ENCODE measurements at regions not wholly inside any gene's neighbourhood (a gene's known extent, or its start where the extent isn't known, plus 50 kb on each side); places are given as distances from the start of the nearest gene placed in this dataset.
"Not testable (repeated sequence)": the region's sequence is repeated elsewhere in the genome, so short reads cannot be mapped to it uniquely, and the experiment has no call there.

DNA sequence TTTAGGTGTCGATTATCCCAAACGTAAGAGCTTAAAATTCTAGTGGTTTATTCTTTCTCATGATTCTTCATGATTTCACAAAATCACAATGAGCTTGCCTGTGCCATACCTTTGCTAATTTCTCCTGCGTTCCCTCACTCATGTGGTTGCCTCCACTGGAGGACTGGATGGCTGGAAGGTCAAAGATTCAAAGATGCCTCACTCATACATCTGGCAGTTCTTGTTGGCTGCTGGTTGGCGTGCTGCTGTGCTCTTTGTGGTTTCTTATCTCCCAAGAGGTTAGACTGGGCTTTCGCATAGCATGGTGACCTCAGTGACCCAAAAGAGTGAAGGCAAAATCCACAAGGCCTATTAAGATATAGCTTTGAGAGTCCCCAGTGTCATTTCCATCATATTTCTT is 877.6 kb upstream of the AUTS2 start:
- 72 to 87% methylated on average over 4 to 5 of the region's 5 CpGs for WGBS, 2 donors
- intact Hi-C loops (cut with DNase I): no loop called here
- TF ChIP-seq POLR2A (IDR thresholded peaks at IDR 0.05): no peak
- TF ChIP-seq, protein P1, sequence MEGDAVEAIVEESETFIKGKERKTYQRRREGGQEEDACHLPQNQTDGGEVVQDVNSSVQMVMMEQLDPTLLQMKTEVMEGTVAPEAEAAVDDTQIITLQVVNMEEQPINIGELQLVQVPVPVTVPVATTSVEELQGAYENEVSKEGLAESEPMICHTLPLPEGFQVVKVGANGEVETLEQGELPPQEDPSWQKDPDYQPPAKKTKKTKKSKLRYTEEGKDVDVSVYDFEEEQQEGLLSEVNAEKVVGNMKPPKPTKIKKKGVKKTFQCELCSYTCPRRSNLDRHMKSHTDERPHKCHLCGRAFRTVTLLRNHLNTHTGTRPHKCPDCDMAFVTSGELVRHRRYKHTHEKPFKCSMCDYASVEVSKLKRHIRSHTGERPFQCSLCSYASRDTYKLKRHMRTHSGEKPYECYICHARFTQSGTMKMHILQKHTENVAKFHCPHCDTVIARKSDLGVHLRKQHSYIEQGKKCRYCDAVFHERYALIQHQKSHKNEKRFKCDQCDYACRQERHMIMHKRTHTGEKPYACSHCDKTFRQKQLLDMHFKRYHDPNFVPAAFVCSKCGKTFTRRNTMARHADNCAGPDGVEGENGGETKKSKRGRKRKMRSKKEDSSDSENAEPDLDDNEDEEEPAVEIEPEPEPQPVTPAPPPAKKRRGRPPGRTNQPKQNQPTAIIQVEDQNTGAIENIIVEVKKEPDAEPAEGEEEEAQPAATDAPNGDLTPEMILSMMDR (IDR thresholded peaks at IDR 0.05): no peak

DNA sequence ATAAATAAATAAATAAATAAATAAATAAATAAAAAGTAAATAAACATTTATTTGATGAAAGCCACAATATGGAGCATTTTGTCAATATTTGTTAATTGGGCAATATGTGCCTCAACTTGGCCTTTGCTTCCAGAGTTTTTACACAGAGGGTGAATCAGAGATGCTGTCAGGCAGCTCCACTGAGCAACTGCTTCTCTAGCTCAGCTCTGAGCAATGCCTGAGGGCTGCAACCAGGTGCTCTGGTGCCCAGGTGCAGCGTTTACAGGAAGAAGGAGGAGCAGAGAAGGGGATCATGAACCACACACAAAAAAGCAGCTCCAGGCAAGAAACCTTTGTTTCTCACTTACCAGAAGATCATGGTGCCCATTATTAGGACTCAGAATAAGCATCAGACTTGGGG is 876.2 kb upstream of the AUTS2 start:
- Histone ChIP-seq H3K27ac (no peak overlapping the region), H3K9me3 (no peaks in the 10 kb centered on the region), H3K4me3 (no peak overlapping the region), H3K27me3 (peaks cover 0 to 12% (median 0%) of the 10 kb centered on the region in 4 donors), H3K36me3 (no peaks in the 10 kb centered on the region), H3K4me1 (no peaks in the 10 kb centered on the region)
- intact Hi-C loops (cut with DNase I): no loop called here
- DNase-seq: no peak
- TF ChIP-seq, protein P1 (IDR thresholded peaks at IDR 0.05): no peak
- TF ChIP-seq POLR2A (IDR thresholded peaks at IDR 0.05): no peak
- WGBS, 2 donors: 29 to 50% methylated on average over 1 of the region's 1 CpG

More for the DNA sequence above, 877.6 kb upstream of the AUTS2 start:
- Histone ChIP-seq H3K4me1 (no peaks in the 10 kb centered on the region), H3K9me3 (no peaks in the 10 kb centered on the region), H3K27ac (no peak overlapping the region), H3K36me3 (no peaks in the 10 kb centered on the region), H3K4me3 (no peak overlapping the region), H3K27me3 (peaks cover 0 to 4% (median 0%) of the 10 kb centered on the region in 4 donors)
- no peak for DNase-seq

DNA sequence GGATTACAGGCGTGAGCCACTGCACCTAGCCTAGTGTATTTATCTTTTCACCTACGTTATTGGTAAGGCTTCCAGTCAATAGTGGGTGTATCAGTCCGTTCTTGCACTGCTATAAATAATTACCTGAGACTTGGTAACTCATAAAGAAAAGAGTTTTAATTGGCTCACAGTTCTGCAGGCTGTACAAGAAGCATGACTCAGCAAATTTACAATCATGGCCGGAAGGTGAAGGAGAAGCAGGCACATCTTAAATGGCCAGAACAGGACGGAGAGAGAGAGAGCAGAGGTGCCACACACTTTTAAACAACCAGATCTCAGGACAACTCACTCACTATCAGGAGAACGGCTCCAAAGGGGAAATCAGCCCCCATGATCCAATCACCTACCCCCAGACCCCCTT is 873.3 kb upstream of the AUTS2 start:
- Histone ChIP-seq H3K27ac (no peak overlapping the region), H3K9me3 (no peaks in the 10 kb centered on the region), H3K27me3 (peaks cover 0 to 22% (median 0%) of the 10 kb centered on the region in 4 donors), H3K4me3 (no peak overlapping the region), H3K4me1 (no peaks in the 10 kb centered on the region), H3K36me3 (no peaks in the 10 kb centered on the region)
- TF ChIP-seq, protein P1 (IDR thresholded peaks at IDR 0.05): no peak
- TF ChIP-seq POLR2A (IDR thresholded peaks at IDR 0.05): no peak
- DNase-seq: no peak
- 54 to 56% methylated on average over 6 of the region's 6 CpGs for WGBS, 2 donors
- intact Hi-C loops (cut with DNase I): no loop called here

DNA sequence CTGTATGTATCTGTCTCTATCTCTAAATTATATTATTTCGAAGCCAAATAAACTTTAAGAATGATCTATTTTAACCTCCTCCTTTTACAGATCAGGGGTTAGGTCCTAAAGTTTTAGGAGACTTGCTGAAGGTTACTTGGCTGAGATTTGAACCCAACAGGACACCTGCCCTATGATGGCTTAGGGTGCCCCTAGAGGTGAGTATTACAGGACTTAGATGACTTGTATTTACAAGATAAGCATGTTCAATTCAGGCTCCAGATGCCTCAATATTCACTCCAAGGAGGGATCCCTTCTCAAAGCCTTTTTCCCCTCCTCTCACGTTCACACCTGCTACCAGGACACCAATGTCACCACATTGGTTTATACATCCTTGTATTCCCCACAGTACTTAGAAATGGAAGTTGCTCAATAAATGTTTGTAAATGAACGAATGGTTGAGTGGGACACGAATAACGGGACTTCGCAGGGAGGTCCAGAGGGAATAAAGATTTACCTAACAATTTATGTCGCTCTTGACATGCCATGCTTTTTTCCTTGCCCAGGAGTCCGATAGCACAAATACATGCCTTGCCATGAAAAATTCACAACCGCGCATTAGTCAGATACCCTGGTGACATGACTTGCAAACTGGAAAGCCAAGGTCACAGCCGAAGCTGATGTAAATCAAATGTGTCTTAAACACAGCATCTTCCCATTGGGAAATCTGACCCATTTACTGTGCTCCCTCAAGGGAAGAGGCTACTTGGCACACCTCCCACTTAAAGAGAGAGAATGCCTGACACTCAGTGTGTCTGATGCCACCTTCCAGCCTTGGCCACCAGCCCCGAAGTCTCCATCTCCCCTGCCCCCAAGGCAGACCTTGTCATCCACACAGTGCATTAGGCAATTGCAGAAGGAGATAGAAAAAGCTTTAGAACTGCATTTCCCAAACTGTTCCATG is 872.2 kb upstream of the AUTS2 start:
- Histone ChIP-seq H3K9me3 (no peaks in the 10 kb centered on the region), H3K4me3 (no peak overlapping the region), H3K27ac (no peak overlapping the region), H3K27me3 (peaks cover 0 to 21% (median 0%) of the 10 kb centered on the region in 4 donors), H3K4me1 (no peaks in the 10 kb centered on the region), H3K36me3 (no peaks in the 10 kb centered on the region)
- TF ChIP-seq, protein P1 (IDR thresholded peaks at IDR 0.05): no peak
- no peak for TF ChIP-seq POLR2A (IDR thresholded peaks at IDR 0.05)
- DNase-seq: no peak
- intact Hi-C loops (cut with DNase I): no loop called here
- 89 to 90% methylated on average over 11 to 12 of the region's 12 CpGs for WGBS, 2 donors

DNA sequence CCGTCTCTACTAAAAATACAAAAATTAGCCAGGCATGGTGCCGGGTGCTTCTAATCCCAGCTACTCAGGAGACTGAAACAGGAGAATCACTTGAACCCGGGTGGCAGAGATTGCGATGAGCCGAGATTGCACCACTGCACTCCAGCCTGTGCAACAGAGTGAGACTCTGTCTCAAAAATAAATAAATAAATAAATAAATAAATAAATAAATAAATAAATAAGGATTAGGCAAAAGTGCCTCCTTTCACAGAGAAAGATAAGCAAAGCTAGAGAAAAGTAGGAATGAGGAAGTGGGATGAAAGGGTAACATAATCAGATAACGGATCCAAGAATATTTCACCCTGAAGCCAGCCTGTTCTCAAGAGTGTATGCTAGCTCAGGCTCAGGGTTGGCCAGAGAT is 869.6 kb upstream of the AUTS2 start:
- DNase-seq; H3K27ac ChIP-seq; H3K9me3 ChIP-seq; H3K4me1 ChIP-seq; H3K4me3 ChIP-seq; H3K36me3 ChIP-seq; intact Hi-C loops (cut with DNase I): not testable (repeated sequence)
- peaks cover 0 to 21% (median 0%) of the 10 kb centered on the region in 4 donors for H3K27me3 ChIP-seq
- 95 to 96% methylated on average over 4 to 5 of the region's 6 CpGs for WGBS, 2 donors
